ENCODE measurements at regions not wholly inside any gene's neighbourhood (a gene's known extent, or its start where the extent isn't known, plus 50 kb on each side); places are given as distances from the start of the nearest gene placed in this dataset.
"Not testable (repeated sequence)": the region's sequence is repeated elsewhere in the genome, so short reads cannot be mapped to it uniquely, and the experiment has no call there.

GRCh38 chr9:102253099-102253498, 514.7 kb upstream of the GRIN3A start:
- no peak overlapping the region for H3K27ac ChIP-seq
- 0 out of 2 replicates have a peak, but pooled peaks have one; percentile 8 for TF ChIP-seq CTCF (conservative IDR thresholded peaks at IDR 0.05)

- no peak for TF ChIP-seq CTCF (conservative IDR thresholded peaks at IDR 0.05)
- H3K27ac ChIP-seq = no peak overlapping the region
Observed at GRCh38 chr9:102244916-102245315, 506.5 kb upstream of the GRIN3A start.

- H3K27ac ChIP-seq = no peak overlapping the region
- no peak for TF ChIP-seq CTCF (conservative IDR thresholded peaks at IDR 0.05)
Observed at GRCh38 chr9:102237520-102237919, 499.1 kb upstream of the GRIN3A start.

- no peak for TF ChIP-seq CTCF (conservative IDR thresholded peaks at IDR 0.05)
- H3K27ac ChIP-seq = no peak overlapping the region
Observed at GRCh38 chr9:102237094-102237493, 498.6 kb upstream of the GRIN3A start.

- H3K27ac ChIP-seq = not testable (repeated sequence)
Observed at GRCh38 chr9:102227416-102227815, 489.0 kb upstream of the GRIN3A start.

- TF ChIP-seq CTCF (conservative IDR thresholded peaks at IDR 0.05) = no peak
- no peak overlapping the region for H3K27ac ChIP-seq
Observed at GRCh38 chr9:102225841-102226441, 487.5 kb upstream of the GRIN3A start.

GRCh38 chr9:102223320-102224136, 485.1 kb upstream of the GRIN3A start:
- H3K27ac ChIP-seq = not testable (repeated sequence)

- no peak for TF ChIP-seq CTCF (conservative IDR thresholded peaks at IDR 0.05)
- peak overlapping the region; percentile 96 for H3K27ac ChIP-seq
Observed at GRCh38 chr9:102209176-102209575, 470.7 kb upstream of the GRIN3A start.
